Peyer's patch (tissue), 4 donors: ENCODE measurements at regions not wholly inside any gene's neighbourhood (a gene's known extent, or its start where the extent isn't known, plus 50 kb on each side); places are given as distances from the start of the nearest gene placed in this dataset.
A peak's percentile ranks its signal among the peaks of the same experiment; 100 is the strongest.
"Not testable (repeated sequence)": the region's sequence is repeated elsewhere in the genome, so short reads cannot be mapped to it uniquely, and the experiment has no call there.

Experiments used
- DNase-seq, 3 donors: peaks; one replicate each; pipeline ENCODE4 v3.0.0-alpha.2; 2017 to 2019
- H3K27ac ChIP-seq, 4 donors: fragments of 200-600 bp; sonication (generic); one replicate each; pipeline ENCODE4 v1.5.1; 2016 to 2019
- H3K27me3 ChIP-seq, 2 donors: fragments of 200-600 bp; sonication (generic); one replicate each; pipeline ENCODE4 v1.5.1; 2019
- H3K36me3 ChIP-seq, 3 donors: fragments of 200-600 bp; sonication (generic); one replicate each; pipeline ENCODE4 v1.5.1; 2016 to 2019
- H3K4me1 ChIP-seq, 4 donors: fragments of 200-600 bp; sonication (generic); one replicate each; pipeline ENCODE4 v1.5.1; 2016 to 2019
- H3K4me3 ChIP-seq, 4 donors: fragments of 200-600 bp; sonication (generic); 1 replicate in 3 of 4; 2 replicates in 1 of 4; pipeline ENCODE4 v1.5.1; 2016 to 2019; ENCODE audit warnings: mild to moderate bottlenecking in 1 of 4
- H3K9me3 ChIP-seq, 4 donors: fragments of 200-600 bp; sonication (generic); one replicate each; pipeline ENCODE4 v1.5.1; 2016 to 2019; ENCODE audit warnings: mild to moderate bottlenecking in 1 of 4
- CTCF ChIP-seq, 6 experiments: fragments of 450-650 bp in 4 of 6; fragments of 200-600 bp in 2 of 6; sonication (generic) in 1 of 6; IDR thresholded peaks; one replicate each; pipeline ENCODE4 v1.5.1; 2017 to 2019; ENCODE audit warnings: antibody characterized with exemption in 6 of 6, mild to moderate bottlenecking in 3 of 6, moderate library complexity in 1 of 6
- POLR2A ChIP-seq, 2 donors: fragments of 450-650 bp; IDR thresholded peaks; one replicate each; pipeline ENCODE4 v1.5.1; 2017; ENCODE audit warnings: antibody characterized with exemption in 2 of 2, mild to moderate bottlenecking in 2 of 2, moderate library complexity in 2 of 2

DNA sequence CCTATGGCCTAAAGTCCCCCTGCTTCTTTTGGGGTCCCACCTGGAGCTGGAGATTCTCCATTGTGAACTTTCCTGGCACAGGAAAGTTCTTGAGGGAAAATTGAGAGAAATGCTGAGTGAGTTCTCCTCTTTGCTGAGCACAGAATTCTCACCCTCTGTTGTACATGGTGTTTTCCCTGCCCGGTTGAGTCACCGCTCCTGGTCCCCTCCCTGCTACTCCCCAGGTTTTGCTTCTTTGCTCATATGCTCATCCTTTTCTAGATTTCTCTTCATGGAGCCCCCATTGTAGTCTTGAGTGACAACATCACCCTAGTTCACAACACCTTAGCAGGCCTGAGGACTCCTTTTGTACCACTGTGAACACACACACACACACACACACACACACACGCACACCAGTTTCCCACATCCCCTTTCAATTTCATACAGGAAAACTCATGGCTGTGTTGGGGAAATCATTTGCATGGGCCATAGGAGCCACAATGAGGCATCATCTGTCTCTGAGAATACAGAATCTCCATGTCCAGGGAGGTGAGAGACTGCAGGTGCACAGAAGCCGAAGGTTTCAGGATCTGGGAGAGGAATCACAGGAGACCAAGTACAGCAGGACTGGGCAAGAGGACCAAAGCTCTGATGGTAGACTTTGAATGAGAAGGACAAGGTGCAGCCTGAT, 585.3 kb downstream of the GOLGA6L6 start:
- H3K36me3 ChIP-seq, result no peaks in the 10 kb centered on the region
- TF ChIP-seq CTCF (IDR thresholded peaks at IDR 0.05) (no peak), POLR2A (IDR thresholded peaks at IDR 0.05) (no peak)

GRCh38 chr15:19944261-19944888, 597.2 kb downstream of the GOLGA6L6 start:
- no peak for TF ChIP-seq POLR2A (IDR thresholded peaks at IDR 0.05)
- no peak for TF ChIP-seq CTCF (IDR thresholded peaks at IDR 0.05)
- Histone ChIP-seq H3K27ac (no peak overlapping the region), H3K4me1 (no peaks in the 10 kb centered on the region), H3K27me3 (no peaks in the 10 kb centered on the region), H3K9me3 (no peaks in the 10 kb centered on the region), H3K4me3 (no peak overlapping the region), H3K36me3 (no peaks in the 10 kb centered on the region)
- DNase-seq, result no peak

More for the DNA sequence above, 585.3 kb downstream of the GOLGA6L6 start:
- no peaks in the 10 kb centered on the region for H3K27me3 ChIP-seq
- H3K4me3 ChIP-seq, result no peak overlapping the region
- no peaks in the 10 kb centered on the region for H3K9me3 ChIP-seq
- H3K27ac ChIP-seq, result no peak overlapping the region
- H3K4me1 ChIP-seq, result no peaks in the 10 kb centered on the region
- DNase-seq, result no peak

GRCh38 chr15:19943515-19943914, 598.1 kb downstream of the GOLGA6L6 start:
- H3K9me3 ChIP-seq, result no peaks in the 10 kb centered on the region
- TF ChIP-seq POLR2A (IDR thresholded peaks at IDR 0.05) (no peak), CTCF (IDR thresholded peaks at IDR 0.05) (no peak)
- no peaks in the 10 kb centered on the region for H3K27me3 ChIP-seq
- DNase-seq, result no peak
- no peaks in the 10 kb centered on the region for H3K4me1 ChIP-seq
- no peaks in the 10 kb centered on the region for H3K36me3 ChIP-seq
- no peak overlapping the region for H3K4me3 ChIP-seq
- no peak overlapping the region for H3K27ac ChIP-seq

DNA sequence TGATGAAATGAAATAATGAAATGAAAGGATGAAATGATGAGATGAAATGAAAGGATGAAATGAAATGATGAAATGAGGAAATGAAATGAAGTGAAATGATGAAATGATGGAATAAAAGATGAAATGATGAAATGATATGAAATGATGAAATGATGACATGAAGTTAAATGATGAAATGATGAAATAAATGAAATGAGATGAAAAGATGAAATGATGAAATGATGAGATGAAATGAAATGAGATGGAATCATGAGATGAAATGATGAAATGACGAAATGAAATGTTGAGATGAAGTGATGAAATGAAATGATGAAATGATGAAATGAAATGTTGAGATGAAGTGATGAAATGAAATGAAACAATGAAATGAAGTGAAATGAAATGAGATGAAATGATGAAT, 638.3 kb downstream of the GOLGA6L6 start:
- not testable (repeated sequence) for DNase-seq, H3K4me3 ChIP-seq, H3K9me3 ChIP-seq, H3K27ac ChIP-seq, H3K4me1 ChIP-seq, H3K27me3 ChIP-seq, H3K36me3 ChIP-seq

DNA sequence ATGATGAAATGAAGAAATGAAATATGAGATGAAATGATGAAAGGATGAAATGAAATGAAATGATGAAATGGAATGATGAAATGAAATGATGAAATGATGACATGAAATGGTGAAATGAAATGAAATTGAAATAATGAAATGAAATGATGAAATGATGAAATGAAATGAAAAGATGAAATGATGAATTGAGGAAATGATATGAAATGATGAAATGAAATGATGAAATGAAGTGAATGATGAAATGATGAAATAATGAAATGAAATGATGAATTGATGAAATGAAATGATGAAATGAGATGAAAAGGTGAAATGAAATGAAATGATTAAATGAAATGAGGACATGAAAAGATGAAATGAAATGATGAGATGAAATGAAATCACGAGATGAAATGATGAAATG, 639.2 kb downstream of the GOLGA6L6 start:
- H3K27ac ChIP-seq, H3K9me3 ChIP-seq, H3K36me3 ChIP-seq, H3K27me3 ChIP-seq, H3K4me1 ChIP-seq, H3K4me3 ChIP-seq, DNase-seq: not testable (repeated sequence)

GRCh38 chr15:19901414-19901813, 640.2 kb downstream of the GOLGA6L6 start:
- H3K9me3 ChIP-seq, DNase-seq, H3K4me3 ChIP-seq, H3K27me3 ChIP-seq, H3K36me3 ChIP-seq, H3K27ac ChIP-seq, H3K4me1 ChIP-seq: not testable (repeated sequence)

DNA sequence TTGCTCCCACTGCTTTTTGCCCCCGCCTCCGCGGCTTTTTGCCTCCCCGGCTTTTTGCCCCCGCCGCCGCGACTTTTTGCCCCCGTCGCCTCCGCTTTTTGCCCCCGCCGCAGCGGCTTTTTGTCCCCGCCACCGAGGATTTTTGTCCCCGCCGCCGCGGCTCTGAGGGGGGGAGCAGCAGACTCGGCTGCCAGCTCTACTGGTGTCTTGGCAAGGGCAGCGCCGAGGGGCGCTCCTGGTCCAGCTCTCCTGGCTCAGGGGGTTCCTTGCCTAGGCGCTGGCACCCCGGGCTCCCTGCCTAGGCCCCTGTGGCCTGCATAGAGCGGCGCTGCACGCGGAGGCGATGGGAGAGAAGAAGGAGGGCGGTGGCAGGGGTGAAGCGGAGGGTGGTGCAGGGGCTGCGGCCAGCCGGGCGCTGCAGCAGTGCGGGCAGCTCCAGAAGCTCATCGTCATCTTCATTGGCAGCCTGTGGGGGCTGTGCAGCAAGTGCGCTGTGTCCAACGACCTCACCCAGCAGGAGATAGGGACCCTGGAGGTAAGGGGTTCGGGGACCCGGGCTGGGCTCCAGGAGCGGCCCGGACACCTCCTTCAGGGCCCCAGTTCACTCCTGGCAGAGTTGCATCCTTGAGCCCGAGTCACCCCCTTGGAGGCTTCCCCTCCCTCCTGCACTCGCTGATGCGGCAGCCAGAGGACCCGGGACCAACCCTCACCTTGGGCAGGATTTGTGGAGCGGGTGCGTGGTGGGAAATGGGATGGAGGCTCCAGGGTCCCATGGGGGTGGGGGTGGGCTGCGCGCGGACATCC, 642.4 kb downstream of the GOLGA6L6 start:
- no peaks in the 10 kb centered on the region for H3K4me1 ChIP-seq
- H3K27ac ChIP-seq, result no peak overlapping the region
- TF ChIP-seq POLR2A (IDR thresholded peaks at IDR 0.05) (no peak), CTCF (IDR thresholded peaks at IDR 0.05) (no peak)
- peak in 1 of 3 donors; percentile 34 for DNase-seq
- H3K4me3 ChIP-seq, result no peak overlapping the region
- no peaks in the 10 kb centered on the region for H3K27me3 ChIP-seq
- no peaks in the 10 kb centered on the region for H3K36me3 ChIP-seq
- H3K9me3 ChIP-seq, result peaks cover 0 to 8% (median 0%) of the 10 kb centered on the region in 4 donors

GRCh38 chr15:19888811-19889210, 652.8 kb downstream of the GOLGA6L6 start:
- not testable (repeated sequence) for H3K4me3 ChIP-seq, DNase-seq, H3K4me1 ChIP-seq, H3K36me3 ChIP-seq, H3K27ac ChIP-seq, H3K9me3 ChIP-seq, H3K27me3 ChIP-seq

- not testable (repeated sequence) for H3K27me3 ChIP-seq, H3K36me3 ChIP-seq, DNase-seq, H3K4me1 ChIP-seq, H3K4me3 ChIP-seq, H3K27ac ChIP-seq, H3K9me3 ChIP-seq
These were observed 697.5 kb downstream of the GOLGA6L6 start for GRCh38 chr15:19844061-19844460.
